ENCODE measurements at regions not wholly inside any gene's neighbourhood (a gene's known extent, or its start where the extent isn't known, plus 50 kb on each side); places are given as distances from the start of the nearest gene placed in this dataset.

- intact Hi-C loops (cut with micrococcal nuclease), result no loop called here
- no peaks in the 10 kb centered on the region for H3K4me1 ChIP-seq (ENCODE audit: control insufficient read depth in 1 of 2, insufficient read depth in 2 of 2, low read length in 2 of 2)
- H3K4me1 Mint-ChIP-seq, result no peaks in the 10 kb centered on the region
- H3K36me3 ChIP-seq (replicated peaks in 1 of 2; ENCODE audit: control insufficient read depth in 1 of 2, insufficient read depth in 2 of 2, low read length in 2 of 2), result no peaks in the 10 kb centered on the region
- H3K9me3 ChIP-seq (replicated peaks in 1 of 2; ENCODE audit: control insufficient read depth in 1 of 2, insufficient read depth in 1 of 2, low read length in 2 of 2), result no peaks in the 10 kb centered on the region
- H3K36me3 Mint-ChIP-seq, result no peaks in the 10 kb centered on the region
- H4K20me1 ChIP-seq (ENCODE audit: insufficient read depth, low read length), result no peaks in the 10 kb centered on the region
- peaks cover 0 to 5% (median 3%) of the 10 kb centered on the region in 7 donors for H3K9me3 Mint-ChIP-seq
- 74% methylated on average over 3 of the region's 3 CpGs for WGBS (ENCODE audit: insufficient coverage)
- no peak overlapping the region for H2AFZ ChIP-seq (ENCODE audit: insufficient read depth, low read depth, low read length, poor library complexity, severe bottlenecking)
- no peak overlapping the region for H3K4me3 ChIP-seq (replicated peaks in 1 of 3; ENCODE audit: low read depth in 2 of 3, low read length in 3 of 3)
- no peak for TF ChIP-seq CTCF (IDR thresholded peaks at IDR 0.05)
- no peaks in the 10 kb centered on the region for H3K27me3 Mint-ChIP-seq (ENCODE audit: low read depth in 3 of 3)
- no peaks in the 10 kb centered on the region for H3K27me3 ChIP-seq (ENCODE audit: control insufficient read depth in 2 of 2, insufficient read depth in 2 of 2, low read length in 2 of 2)
- no peak overlapping the region for H3K4me2 ChIP-seq (replicated peaks; ENCODE audit: extremely low read depth, low read length, poor library complexity, severe bottlenecking)
- H3K27ac ChIP-seq (ENCODE audit: low read depth in 1 of 2, low read length in 2 of 2), result no peak overlapping the region
- no peak overlapping the region for H3K27ac Mint-ChIP-seq
- H3K4me3 Mint-ChIP-seq, result no peak overlapping the region
- H3K79me2 ChIP-seq (ENCODE audit: insufficient read depth, low read length), result no peaks in the 10 kb centered on the region
- no peak overlapping the region for H3K9ac ChIP-seq (ENCODE audit: insufficient read depth, low read length, poor library complexity, severe bottlenecking)
- DNase-seq, result no peak
Measured at GRCh38 chr14:39868251-39868650, 436.0 kb upstream of the FBXO33 start.

- H3K4me3 ChIP-seq (replicated peaks in 1 of 3; ENCODE audit: low read depth in 2 of 3, low read length in 3 of 3), result no peak overlapping the region
- no peak overlapping the region for H3K9ac ChIP-seq (ENCODE audit: insufficient read depth, low read length, poor library complexity, severe bottlenecking)
- no peaks in the 10 kb centered on the region for H3K79me2 ChIP-seq (ENCODE audit: insufficient read depth, low read length)
- no peaks in the 10 kb centered on the region for H3K4me1 ChIP-seq (ENCODE audit: control insufficient read depth in 1 of 2, insufficient read depth in 2 of 2, low read length in 2 of 2)
- TF ChIP-seq CTCF (IDR thresholded peaks at IDR 0.05), result no peak
- intact Hi-C loops (cut with micrococcal nuclease), result no loop called here
- no peak overlapping the region for H3K4me2 ChIP-seq (replicated peaks; ENCODE audit: extremely low read depth, low read length, poor library complexity, severe bottlenecking)
- no peaks in the 10 kb centered on the region for H3K4me1 Mint-ChIP-seq
- peaks cover 0 to 6% (median 3%) of the 10 kb centered on the region in 7 donors for H3K9me3 Mint-ChIP-seq
- H3K27me3 Mint-ChIP-seq (ENCODE audit: low read depth in 3 of 3), result peaks cover 0 to 2% (median 0%) of the 10 kb centered on the region in 3 donors
- no peak for DNase-seq
- no peak overlapping the region for H3K27ac Mint-ChIP-seq
- WGBS (ENCODE audit: insufficient coverage), result no CpG with 5 or more reads among the region's 1 CpG
- H3K36me3 Mint-ChIP-seq, result no peaks in the 10 kb centered on the region
- no peak overlapping the region for H2AFZ ChIP-seq (ENCODE audit: insufficient read depth, low read depth, low read length, poor library complexity, severe bottlenecking)
- no peaks in the 10 kb centered on the region for H3K36me3 ChIP-seq (replicated peaks in 1 of 2; ENCODE audit: control insufficient read depth in 1 of 2, insufficient read depth in 2 of 2, low read length in 2 of 2)
- no peak overlapping the region for H3K27ac ChIP-seq (ENCODE audit: low read depth in 1 of 2, low read length in 2 of 2)
- H4K20me1 ChIP-seq (ENCODE audit: insufficient read depth, low read length), result no peaks in the 10 kb centered on the region
- no peaks in the 10 kb centered on the region for H3K9me3 ChIP-seq (replicated peaks in 1 of 2; ENCODE audit: control insufficient read depth in 1 of 2, insufficient read depth in 1 of 2, low read length in 2 of 2)
- H3K27me3 ChIP-seq (ENCODE audit: control insufficient read depth in 2 of 2, insufficient read depth in 2 of 2, low read length in 2 of 2), result no peaks in the 10 kb centered on the region
- H3K4me3 Mint-ChIP-seq, result no peak overlapping the region
Measured at GRCh38 chr14:39863441-39863840, 431.2 kb upstream of the FBXO33 start.
